ENCODE measurements at regions not wholly inside any gene's neighbourhood (a gene's known extent, or its start where the extent isn't known, plus 50 kb on each side); places are given as distances from the start of the nearest gene placed in this dataset.
"Not testable (repeated sequence)": the region's sequence is repeated elsewhere in the genome, so short reads cannot be mapped to it uniquely, and the experiment has no call there.

DNA sequence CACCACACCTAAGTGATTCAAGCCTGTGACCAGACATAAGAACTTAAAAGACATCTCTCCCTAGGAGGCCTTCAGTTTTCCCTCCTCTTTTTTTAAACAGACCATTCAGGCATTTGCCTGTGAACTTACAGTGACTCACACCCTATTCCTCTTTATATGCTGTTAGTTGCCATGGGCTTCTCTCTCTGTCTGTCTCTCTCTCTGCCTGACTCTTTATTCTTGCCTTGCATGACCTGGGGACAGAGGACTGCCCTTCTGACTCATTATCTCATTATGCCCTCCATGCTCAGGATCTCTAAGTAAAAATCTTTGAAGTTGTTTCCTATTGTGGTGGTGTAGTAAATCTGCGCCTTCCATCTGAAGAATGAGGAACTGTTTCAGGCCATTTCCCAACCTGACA is 442.2 kb upstream of the MAN1A1 start:
- DNase-seq: peak in 3 of 4 experiments; percentile 7 to 42 (median 10)

DNA sequence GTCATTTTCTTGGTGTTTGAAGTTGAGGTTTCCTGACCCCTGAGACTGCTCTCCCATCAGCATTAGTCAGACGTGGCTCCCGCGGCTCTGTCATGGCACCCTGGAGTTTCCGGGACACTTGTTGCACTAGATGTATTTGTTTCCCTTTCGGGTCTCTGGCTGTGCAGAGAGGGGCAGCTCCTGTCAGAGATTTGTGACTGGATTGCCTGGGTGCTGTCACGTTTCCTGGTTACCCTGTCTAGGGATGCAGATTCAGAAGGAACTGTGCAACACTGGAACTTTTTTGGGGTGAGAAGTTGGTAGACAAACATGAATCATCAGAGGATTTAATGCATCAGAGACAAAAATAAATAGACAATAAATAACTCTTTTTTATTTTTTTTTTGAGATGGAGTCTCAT is 431.8 kb upstream of the MAN1A1 start:
- DNase-seq: no peak

GRCh38 chr6:119768201-119768600 is 418.6 kb upstream of the MAN1A1 start:
- DNase-seq: peak in 1 of 4 experiments; percentile 27

DNA sequence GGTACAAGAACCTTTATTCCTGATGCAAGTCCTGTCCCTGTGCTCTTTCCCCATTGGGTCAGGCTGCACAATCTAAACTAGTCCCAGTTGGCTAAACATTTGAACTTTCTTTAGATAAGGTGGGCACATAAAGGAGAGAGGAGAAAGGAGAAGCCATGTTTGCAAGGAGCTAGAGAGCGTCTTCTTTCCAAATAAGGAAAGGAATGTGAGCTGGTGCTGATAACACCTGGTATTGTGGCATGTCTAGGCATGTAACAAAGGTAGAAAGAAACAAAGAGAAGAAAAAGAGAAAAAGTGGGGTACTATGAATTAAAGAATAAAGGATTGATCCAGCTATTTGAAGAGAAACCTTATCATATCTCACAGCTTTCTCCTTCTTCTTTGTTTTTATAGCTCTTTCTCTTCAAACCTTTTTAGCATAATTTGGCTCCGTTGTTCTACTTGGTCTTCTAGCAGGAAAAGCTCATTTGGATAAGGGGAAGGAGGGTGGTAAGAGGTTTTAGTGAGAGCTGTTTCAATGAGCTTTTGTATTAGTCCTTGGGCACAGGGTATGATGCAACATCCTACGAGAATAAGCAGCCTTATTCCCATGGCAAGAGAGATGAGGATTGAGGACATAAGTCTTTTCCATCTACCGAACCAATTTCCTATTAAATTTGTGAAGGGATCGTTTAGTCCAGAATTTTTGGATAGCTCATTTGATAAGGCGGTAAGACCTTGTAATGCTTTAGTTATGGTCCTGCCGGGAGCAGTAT is 415.5 kb upstream of the MAN1A1 start:
- DNase-seq: no peak

DNA sequence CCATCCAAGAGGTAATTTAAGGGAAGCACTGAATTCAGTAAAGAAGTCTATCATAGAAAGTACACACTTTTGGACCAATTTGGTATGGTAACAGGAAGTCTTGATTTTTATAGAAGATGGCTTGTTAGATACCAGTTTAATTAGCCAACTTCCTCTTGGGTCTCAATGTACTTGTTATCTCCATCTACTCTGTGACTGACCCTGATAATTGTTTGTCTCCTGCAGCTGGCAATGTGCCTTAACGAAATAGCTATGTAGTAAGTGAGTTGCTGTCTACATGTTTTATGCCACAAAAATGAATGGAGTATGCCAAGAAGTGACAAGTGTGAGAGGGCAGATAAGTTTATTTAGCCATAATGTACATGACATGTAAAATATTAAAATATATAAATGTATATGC is 410.5 kb upstream of the MAN1A1 start:
- DNase-seq: no peak

- no peak for DNase-seq
Measured at GRCh38 chr6:119758385-119758784, 408.8 kb upstream of the MAN1A1 start.

DNA sequence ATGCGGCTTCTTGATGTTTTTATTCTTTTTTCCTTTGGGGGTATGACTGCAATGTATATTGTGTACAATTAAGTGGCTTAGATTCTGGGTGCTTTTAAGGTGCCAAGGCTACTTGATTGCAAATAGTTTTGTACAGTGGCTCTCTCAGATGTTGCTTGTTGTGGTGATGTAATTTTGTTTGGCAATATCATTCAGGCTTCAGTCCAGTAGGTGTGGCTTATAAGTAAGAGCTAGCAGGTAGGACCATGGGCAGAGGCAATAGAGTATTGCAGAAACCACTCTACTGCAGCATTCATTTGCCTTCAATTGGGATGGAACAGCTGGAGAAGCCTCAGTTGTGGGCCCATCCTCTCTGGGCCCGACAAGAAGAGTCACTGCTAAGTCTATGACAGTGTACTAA is 407.9 kb upstream of the MAN1A1 start:
- no peak for DNase-seq

DNA sequence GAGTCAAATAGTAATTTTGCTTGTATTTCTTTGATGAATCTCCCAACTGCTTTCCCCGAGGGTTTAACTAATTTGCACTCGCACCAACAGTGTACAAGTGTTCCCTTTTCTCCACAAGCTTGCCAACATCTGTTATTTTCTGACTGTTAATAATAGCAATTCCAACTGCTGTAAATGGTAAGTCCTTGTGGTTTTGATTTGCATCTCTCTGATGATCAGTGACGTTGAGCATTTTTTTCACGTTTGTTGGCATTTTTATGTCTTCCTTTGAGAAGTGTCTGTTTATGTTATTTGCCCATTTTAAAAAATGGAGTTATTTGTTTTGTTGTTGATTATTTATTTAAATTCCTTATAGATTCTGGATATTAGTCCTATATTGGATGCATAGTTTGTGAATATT is 399.8 kb upstream of the MAN1A1 start:
- DNase-seq: no peak

DNA sequence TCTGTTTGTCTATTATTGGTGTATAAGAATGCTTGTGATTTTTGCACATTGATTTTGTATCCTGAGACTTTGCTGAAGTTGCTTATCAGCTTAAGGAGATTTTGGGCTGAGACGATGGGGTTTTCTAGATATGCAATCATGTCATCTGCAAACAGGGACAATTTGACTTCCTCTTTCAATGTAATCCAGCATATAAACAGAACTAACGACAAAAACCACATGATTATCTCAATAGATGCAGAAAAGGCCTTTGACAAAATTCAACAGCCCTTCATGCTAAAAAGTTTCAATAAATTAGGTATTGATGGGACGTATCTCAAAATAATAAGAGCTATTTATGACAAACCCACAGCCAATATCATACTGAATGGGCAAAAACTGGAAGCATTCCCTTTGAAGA is 399.0 kb upstream of the MAN1A1 start:
- DNase-seq: peak in 1 of 4 experiments; percentile 10

- peak; percentile 66 to 86 (median 81) for DNase-seq
Measured at GRCh38 chr6:119742188-119742803, 392.7 kb upstream of the MAN1A1 start.

- no peak for DNase-seq
Measured at GRCh38 chr6:119739769-119740168, 390.2 kb upstream of the MAN1A1 start.

DNA sequence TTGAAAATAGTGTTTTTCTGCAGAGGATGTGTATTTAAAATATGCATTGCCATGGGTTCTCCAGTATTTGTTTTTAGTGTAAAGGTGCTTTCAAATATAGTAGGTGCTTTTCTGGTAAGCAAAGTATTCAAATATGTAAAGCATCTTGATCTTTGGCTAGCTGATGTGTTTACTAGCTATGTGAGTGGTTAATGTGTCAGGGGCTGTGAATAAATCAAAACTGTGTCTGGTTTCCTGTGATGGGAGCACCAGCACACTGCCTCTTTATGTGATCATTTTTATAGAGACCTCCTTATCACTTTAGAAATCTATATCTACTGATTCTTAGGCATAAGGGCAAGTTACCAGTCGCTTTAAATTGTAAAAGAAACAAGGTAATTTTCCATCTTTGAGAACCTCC is 388.9 kb upstream of the MAN1A1 start:
- DNase-seq: no peak

GRCh38 chr6:119736296-119737021 is 386.9 kb upstream of the MAN1A1 start:
- peak in 1 of 4 experiments; percentile 11 for DNase-seq

- DNase-seq: no peak
Measured at GRCh38 chr6:119735530-119735929, 386.0 kb upstream of the MAN1A1 start.

- DNase-seq: no peak
Measured at GRCh38 chr6:119734227-119734626, 384.7 kb upstream of the MAN1A1 start.

DNA sequence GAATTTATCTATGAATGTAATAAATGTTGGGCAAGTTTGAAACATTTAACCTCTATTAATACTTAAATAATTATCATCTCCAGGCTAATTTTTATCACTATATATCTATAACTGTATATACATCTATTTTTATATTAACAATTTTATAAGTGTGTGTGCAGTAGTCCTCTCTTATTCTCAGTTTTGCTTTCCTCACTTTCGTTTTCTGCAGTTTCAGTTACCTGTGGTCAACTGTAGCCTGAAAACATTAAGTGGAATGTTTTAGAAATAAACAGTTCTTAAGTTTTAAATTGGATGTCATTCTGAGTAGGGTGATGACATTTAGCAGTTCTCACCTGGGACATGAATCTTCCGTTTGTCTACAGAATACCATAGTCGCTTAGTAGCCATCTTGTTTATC is 379.4 kb upstream of the MAN1A1 start:
- no peak for DNase-seq

DNA sequence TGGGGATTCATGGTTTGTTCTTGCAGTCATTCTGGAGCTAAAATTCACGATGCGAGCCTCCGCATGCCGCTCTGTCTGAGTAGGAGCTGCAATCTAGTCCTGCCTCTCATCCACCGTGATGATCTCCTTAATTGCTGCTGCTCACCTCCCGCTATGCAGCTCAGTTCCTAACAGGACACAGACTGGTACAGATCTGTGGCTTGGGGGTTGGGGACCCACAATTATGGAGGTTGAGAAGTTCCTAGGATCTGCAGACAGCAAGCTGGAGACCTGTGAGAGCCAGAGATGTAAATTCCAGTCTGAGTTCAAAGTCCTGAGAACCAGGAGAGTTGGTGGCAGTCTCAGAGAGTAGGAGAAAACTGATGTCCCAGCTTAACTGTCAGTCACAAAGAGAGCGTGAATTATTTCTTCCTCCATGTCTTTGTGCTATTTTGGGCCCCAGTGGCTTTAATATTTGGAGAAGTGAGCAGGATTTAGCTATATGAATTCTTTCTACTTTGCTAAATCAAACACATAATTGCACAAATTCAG is 378.7 kb upstream of the MAN1A1 start:
- DNase-seq: no peak

DNA sequence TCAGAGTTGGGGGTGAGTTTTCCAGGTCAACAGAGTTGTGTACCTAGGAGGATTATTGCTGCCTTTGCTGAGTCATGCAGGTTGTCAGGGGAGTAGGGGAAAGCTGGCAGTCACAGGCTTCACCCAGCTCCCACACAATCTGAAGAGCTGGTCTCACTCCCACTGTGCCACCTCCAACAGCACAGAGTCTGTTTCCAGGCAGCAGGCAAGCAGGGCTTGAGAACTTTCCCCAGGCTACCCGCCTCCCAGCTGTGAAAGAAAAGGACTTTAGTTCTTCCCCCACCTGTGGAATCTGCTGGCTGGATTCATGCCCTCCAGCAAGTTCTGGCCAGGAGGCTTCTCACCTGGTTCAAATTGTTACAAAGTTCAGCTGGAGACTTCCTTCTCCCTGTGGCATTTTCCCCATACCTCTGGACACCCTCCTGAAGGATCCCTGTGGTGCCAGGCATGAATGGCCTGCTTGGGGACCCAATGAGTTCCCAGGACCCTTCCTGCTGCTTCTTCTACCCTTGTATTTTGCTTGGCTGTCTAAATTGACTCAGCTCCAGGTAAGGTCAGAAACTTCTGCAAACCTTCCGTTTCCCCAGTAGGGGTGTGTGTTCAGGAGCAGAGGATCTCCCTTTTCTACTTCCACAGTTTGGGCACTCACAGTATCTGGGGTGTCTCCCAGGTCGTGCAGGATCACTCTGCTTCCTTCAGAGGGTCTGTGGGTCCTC is 378.1 kb upstream of the MAN1A1 start:
- DNase-seq: no peak

GRCh38 chr6:119726912-119727311 is 377.4 kb upstream of the MAN1A1 start:
- not testable (repeated sequence) for DNase-seq

GRCh38 chr6:119726086-119726485 is 376.5 kb upstream of the MAN1A1 start:
- DNase-seq: no peak

GRCh38 chr6:119720160-119720559 is 370.6 kb upstream of the MAN1A1 start:
- peak in 1 of 4 experiments; percentile 14 for DNase-seq

GRCh38 chr6:119717942-119718341 is 368.4 kb upstream of the MAN1A1 start:
- DNase-seq: peak in 2 of 4 experiments; percentile 18 to 26
